Erythroblast (primary cell): ENCODE measurements at regions not wholly inside any gene's neighbourhood (a gene's known extent, or its start where the extent isn't known, plus 50 kb on each side); places are given as distances from the start of the nearest gene placed in this dataset.
"Not testable (repeated sequence)": the region's sequence is repeated elsewhere in the genome, so short reads cannot be mapped to it uniquely, and the experiment has no call there.

Experiments used
- DNase-seq, 2 experiments: peaks; one replicate each; lab custom pipeline; 2025; lab: John Stamatoyannopoulos, UW
- GATA1 ChIP-seq: IDR thresholded peaks from 2 replicates; pipeline ENCODE4 v1.6.1; 2011; ENCODE audit warnings: low read depth, mild to moderate bottlenecking, control low read depth, low read length, moderate library complexity
- POLR2A ChIP-seq: IDR thresholded peaks from 2 replicates; pipeline ENCODE4 v1.6.1; 2011; ENCODE audit warnings: mild to moderate bottlenecking, low read length

DNA sequence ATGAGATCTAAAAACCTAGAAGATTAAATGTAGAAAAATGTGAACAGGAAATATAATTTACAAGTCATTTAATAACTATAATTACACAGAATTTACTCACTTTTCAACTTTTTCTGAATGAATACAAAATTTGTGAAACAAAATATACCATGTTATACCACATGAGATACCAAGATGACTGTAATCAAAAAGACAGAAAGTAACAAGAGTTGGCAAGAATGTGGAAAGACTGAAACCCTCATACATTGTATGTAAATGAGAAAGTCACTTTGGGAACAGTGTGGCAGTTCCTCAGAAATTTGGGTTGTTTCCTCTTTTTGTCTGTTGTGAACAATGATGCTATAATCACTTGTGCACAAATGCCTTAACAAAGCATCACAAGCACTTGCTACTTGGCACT lies 145.4 kb upstream of the ZNF804A start:
- no peak for DNase-seq
- TF ChIP-seq GATA1, result no peak
- no peak for TF ChIP-seq POLR2A

DNA sequence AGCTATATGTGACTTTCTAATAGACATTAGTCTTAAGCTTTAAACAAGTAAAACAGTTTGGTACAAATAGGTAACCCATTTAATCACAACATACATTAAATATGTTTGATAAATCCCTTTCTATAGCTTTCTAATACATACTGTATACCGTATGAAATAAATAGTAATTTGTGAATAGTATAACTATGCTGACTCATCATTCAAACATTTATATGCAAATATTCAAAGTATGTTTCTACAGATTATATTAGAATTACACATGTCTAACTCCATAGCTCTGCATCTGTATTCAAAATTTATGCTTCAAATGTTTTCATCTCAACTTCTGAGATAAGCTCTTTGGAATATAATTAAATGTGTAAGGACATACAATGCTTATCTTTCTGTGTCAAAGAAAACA lies 142.7 kb upstream of the ZNF804A start:
- no peak for DNase-seq
- TF ChIP-seq GATA1 (no peak), POLR2A (no peak)

DNA sequence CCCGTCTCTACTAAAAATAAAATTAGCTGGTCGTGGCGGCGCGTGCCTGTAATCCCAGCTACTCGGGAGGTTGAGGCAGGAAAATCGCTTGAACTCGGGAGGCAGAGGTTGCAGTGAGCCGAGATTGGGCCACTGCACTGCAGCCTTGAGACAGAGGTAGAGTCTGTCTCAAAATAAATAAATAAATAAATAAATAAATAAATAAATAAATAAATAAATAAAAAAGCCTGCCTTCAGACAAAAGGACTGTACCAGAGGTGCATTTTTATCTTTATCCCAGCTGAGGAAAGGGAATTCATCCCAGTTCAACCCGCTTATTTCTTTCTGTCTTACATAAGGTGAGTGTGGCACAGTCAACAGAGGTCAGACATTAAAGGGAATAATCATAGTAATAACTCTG lies 141.6 kb upstream of the ZNF804A start:
- not testable (repeated sequence) for DNase-seq

DNA sequence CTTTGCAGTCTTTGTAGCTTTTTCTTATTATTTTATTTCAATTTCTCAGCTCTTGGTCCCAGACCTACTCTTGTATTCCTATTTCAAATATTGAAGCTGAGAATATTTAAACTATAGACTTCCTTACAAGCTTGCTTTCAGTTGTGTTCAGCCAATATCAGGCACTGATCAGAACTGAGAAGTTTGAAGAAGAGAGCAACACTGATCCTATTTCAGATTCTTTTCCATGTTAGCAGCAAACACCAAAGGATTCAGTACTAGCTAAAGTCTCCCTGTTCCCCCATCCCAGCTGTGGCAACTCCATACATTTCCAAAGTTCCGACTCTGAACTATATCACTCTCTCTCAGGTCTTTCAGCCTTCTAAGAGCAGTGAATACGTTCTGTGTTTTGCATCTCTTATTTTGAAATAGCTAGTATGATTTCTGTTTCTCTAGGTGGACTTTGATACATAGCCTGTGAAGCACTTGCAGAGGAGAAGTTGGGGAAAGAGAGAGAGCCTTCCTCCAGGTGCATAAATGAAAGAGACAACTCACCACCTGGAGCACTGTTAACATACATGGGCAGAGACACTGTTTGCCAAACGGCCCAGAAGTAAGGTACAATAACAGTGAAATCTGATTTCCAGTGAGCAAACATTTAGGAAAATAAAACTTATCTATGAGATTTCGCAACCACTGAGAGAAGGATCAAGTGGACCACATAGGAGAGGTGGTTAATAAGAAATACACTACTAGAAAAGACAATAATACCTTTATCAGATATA lies 135.0 kb upstream of the ZNF804A start:
- DNase-seq, result no peak
- TF ChIP-seq POLR2A, result no peak
- TF ChIP-seq GATA1, result no peak

DNA sequence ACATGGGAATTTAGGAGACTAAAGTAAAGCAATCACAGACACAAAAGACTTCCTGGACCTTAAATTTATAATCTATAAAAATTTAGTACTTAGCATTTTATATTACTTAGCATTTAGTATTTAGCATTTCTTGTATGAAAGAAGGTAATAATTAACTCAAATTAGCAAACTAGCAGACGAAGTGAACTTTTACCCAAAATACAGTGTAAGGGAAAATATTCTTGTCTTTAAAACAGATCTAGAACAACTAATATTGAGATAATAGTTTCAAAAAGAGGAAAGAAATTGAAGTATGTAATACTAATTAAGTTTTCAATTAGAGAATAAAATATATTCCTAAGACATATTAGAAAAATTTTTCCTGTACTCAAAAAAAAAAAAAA lies 134.5 kb upstream of the ZNF804A start:
- no peak for DNase-seq
- TF ChIP-seq POLR2A, result no peak
- TF ChIP-seq GATA1, result no peak

DNA sequence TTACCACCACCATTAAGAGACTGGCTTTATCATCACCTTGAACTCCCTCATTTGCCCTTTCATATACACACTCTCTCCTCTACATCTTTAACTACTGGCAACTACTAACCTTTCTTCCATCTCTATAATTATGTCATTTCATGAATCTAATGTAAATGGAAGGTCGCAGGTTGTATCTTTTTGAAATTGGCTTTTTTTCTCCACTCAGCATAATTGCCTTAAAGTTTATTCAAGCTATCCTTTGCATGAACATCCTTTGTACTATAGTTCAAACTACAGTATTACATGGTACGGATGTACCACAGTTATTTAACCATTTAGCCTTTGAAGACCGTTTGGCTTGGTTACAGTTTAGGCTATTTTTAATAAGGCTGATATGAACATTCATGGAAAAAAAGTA lies 129.5 kb upstream of the ZNF804A start:
- no peak for TF ChIP-seq POLR2A
- TF ChIP-seq GATA1, result no peak
- no peak for DNase-seq

DNA sequence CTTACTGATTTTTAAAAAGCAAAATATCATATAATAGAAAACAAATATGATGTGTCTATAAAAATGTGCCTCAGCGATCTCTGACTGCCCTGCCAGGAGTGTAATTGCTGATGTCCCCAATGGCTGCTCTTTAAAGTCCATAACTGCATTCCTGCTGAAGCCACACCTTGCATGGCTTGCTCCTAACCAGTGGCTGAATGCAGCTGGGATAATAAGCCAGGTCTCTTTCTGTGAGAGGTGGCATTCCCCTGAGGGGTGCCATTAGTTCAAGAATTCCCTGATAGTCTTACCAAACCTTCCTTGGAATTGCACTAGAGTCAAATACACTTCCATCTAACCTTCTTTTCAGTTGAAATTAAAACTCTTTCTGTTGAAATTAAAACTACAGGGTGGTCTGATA lies 125.8 kb upstream of the ZNF804A start:
- TF ChIP-seq POLR2A (no peak), GATA1 (no peak)
- no peak for DNase-seq

DNA sequence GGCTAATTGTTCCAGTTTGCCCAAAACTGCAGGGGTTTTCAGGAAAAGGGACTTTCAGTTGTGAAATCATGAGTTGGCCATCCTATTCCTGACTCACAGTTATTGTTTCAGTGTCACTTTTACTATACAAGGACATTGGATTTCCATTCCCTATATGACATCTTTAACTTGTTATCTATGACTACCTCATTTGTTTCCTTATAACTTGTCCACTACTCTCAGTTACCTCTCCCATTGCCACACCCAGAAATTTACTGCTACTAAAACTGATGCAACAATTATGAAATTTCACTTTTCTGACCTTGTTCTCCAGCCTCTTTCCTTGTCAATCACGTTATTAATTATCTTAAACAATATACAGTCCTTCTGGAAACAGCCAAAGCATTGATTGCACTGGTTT lies 116.5 kb upstream of the ZNF804A start:
- no peak for TF ChIP-seq POLR2A
- no peak for TF ChIP-seq GATA1
- no peak for DNase-seq

DNA sequence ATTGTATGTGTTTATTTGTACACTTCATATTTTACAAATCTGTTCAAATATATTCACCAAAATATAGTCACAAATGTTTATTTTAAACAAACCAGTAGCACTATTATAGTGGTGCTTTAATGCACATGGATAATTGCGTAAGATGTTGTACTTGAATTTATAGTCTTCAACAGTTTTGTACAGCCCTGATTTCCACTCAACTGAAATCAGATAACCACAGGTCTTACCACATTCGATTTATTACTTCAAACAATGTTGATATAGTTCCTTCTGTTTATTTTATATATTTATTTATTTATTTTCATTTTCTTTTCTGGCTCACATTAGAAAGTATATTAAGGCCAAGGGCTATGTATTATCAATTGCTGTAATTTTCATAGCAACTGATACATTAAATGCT lies 99.4 kb upstream of the ZNF804A start:
- no peak for DNase-seq
- TF ChIP-seq POLR2A, result no peak
- no peak for TF ChIP-seq GATA1

DNA sequence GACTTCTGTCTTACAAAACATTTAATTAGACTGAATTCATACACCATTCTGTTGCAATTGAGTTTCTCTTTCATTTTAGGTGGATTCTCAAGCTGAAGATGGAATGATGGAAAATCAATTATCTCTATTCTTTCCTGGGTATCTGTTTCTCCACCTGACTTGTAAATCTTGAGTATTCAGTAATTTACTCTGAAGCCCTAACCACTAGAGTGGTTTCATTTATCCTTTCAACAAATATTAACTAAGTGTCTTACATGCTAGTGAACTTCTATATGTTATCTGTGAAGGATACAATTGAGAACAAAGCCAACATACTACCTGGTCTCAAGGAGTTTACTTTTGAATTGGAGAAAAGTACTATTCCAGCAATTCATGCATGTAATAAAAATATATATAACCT lies 94.1 kb upstream of the ZNF804A start:
- DNase-seq, result no peak
- TF ChIP-seq GATA1 (no peak), POLR2A (no peak)

DNA sequence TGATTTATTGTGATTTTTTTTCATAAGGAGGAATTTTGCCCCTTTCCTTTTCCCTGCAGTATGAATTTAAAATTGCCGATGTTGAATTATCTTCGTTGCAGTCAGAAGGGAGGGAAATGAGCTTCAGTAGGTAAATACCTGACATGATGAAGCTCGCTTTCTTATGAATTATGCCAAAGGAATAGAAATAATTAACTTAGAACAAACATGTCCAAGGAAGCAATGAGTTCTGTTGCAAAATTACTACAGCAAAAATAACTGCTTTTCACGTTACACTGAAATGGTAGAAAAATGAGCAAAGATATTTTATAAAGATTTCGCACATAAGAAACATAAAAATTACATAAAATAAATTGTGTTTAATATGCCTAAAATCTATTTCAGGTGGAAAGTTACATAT lies 91.1 kb upstream of the ZNF804A start:
- TF ChIP-seq GATA1 (no peak), POLR2A (no peak)
- DNase-seq, result no peak

DNA sequence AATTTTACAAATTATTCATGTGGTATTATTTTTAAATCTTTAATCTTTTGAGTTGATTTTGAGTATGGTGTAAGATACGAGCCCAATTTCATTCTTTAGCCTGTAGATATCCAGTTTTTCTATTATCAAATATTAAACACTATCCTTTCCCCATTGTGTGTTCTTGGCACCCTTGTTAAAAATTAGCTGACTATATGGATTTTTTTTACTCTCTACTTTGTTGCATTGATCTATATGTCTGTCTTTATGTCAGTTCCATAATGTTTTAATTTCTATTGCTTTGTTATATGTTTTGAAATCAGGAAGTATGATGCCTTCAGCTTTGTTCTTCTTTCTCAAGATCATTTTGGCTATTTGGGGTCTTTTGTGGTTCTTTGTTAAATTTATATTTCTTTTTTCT lies 80.9 kb upstream of the ZNF804A start:
- no peak for DNase-seq
- no peak for TF ChIP-seq POLR2A
- no peak for TF ChIP-seq GATA1

DNA sequence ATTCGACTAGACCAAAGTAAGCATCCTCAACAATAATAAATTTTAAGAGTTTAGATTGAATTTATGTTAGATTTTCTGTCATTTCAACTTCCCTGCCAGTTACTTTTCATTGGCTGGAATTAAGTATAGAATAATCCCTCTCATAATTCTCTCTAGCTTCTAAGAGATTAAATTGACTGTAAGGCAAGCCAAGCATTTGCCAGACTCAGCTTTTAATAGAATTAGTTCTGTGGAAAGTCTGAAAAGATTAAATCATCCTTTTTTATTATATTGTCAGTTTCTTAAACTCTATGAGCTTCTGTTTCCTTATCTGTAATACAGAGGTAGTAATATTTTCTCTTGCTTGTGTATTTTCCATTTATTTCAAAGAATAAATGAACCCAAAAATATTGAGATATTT lies 77.9 kb upstream of the ZNF804A start:
- TF ChIP-seq GATA1, result no peak
- no peak for TF ChIP-seq POLR2A
- no peak for DNase-seq

DNA sequence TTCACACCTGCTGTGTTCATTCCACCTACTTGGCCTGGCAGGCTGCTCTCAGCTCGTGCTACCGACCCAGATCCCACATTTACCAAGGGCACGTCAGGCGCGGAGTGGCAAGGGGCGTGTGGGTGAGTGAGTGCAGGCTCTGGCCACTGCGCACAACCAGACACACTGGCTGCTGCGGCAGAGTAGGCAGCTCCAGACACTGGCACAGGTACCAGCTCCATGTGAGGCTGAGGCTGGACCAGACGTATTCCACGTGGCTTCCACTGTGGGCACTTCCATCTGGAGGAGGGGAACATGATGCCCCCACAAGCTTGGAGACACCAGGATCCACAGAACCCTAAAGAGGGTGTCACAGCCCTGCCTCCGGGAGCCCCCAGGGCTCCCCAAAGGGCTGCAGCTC lies 74.6 kb upstream of the ZNF804A start:
- no peak for DNase-seq

DNA sequence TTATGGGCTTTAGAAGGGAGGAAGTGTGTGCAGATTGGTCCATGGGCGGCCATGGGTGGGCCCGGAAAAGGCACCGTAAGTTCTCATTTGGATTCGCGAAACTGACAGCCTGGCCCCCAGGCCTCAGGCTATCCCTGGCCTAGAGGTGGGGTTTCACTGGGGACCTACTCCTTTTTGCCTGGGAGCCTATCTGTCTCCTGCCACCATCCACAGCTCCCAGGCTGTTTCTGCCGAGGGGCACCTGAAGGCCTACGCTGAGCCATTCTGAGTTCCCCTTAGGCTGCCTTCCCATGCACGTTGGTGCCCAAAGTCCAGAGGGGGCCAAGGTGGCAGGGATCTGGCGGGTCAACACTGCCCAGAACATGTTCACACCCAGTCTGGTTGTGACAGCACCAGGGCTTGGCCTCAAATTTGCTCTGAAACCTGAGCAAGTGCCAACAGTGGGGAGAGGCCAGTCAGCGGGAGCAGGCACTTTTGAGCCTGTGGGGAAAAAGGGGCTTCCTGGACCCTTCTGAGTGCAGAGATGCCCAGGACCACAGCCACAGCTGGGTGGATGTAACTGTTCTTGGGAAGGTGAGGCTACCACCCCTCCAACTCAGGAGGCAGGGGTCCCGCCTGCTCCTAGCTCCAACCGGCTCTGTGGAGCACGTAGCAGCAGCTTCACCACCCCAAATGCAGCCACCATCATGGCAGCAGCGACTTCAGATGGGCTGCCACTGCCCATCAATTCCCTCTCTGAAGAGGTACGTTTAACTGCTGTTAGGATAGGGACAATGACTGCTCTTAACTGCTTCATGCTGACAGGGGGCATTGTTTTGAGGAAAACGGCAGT lies 73.6 kb upstream of the ZNF804A start:
- DNase-seq, result no peak
- no peak for TF ChIP-seq POLR2A
- TF ChIP-seq GATA1, result no peak

More for the DNA sequence above, 74.6 kb upstream of the ZNF804A start:
- TF ChIP-seq POLR2A (no peak), GATA1 (no peak)

DNA sequence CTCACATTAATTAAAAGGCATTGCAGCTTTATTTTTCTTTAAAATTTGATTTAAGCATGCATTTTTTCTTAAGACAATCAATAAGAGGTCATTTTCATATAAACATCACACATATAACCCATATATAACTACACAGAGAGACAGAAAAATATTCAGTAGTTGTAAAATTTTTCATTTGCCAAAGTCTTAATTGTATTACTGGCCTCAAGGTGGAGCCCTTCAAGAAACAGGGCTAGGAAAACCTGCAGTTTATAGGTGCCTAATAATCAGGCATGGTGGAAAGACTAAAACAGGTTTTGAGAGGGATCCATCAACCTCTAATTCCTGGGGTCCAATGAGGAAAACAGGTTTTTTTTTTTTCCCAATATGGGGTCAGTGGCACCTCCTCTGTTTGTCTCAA lies 71.3 kb upstream of the ZNF804A start:
- DNase-seq, result peak in 1 of 2 experiments; percentile 1
- TF ChIP-seq POLR2A (no peak), GATA1 (no peak)
